Naive thymus-derived CD4-positive, alpha-beta T cell (primary cell): ENCODE measurements at regions not wholly inside any gene's neighbourhood (a gene's known extent, or its start where the extent isn't known, plus 50 kb on each side); places are given as distances from the start of the nearest gene placed in this dataset.
"Not testable (repeated sequence)": the region's sequence is repeated elsewhere in the genome, so short reads cannot be mapped to it uniquely, and the experiment has no call there.

Experiments
- ATAC-seq: fragments of 150-1000 bp; cut with Tn5 transposase; 2 replicates; pipeline ENCODE4 v1.10.0; 2021; ENCODE audit warnings: mild to moderate bottlenecking, moderate library complexity
- CTCF ChIA-PET: fragments of 350-600 bp; sonication (Branson Sonifier 250); formaldehyde crosslinking; loops from one replicate; lab custom pipeline; 2021; ENCODE audit warnings: antibody characterized with exemption; lab: Charles Lee
- POLR2A ChIA-PET: fragments of 350-600 bp; sonication (Branson Sonifier 250); formaldehyde crosslinking; loops from one replicate; lab custom pipeline; 2021; ENCODE audit warnings: antibody characterized with exemption, inconsistent platforms; lab: Charles Lee
- DNase-seq, 9 donors: peaks; one replicate each; pipeline versions ENCODE4 v3.0.0 to v3.0.0-alpha.2; 2020 to 2022; ENCODE audit warnings: mixed read lengths in 1 of 9
- H3K27ac ChIP-seq: one replicate; pipeline ENCODE4 v1.7.0; 2013; ENCODE audit warnings: mild to moderate bottlenecking, low read depth, low read length, moderate library complexity
- H3K27me3 ChIP-seq, 2 donors: one replicate each; pipeline ENCODE4 v1.7.0; 2013; ENCODE audit warnings: low read length in 2 of 2, mild to moderate bottlenecking in 2 of 2, moderate library complexity in 2 of 2; ENCODE audit not compliant: control insufficient read depth in 2 of 2, insufficient read depth in 2 of 2
- H3K36me3 ChIP-seq, 3 experiments: 1 replicate in 2 of 3; 2 replicates in 1 of 3; pipeline ENCODE4 v1.7.0; 2013; ENCODE audit warnings: low read length in 3 of 3, mild to moderate bottlenecking in 3 of 3, moderate library complexity in 1 of 3; ENCODE audit not compliant: insufficient read depth in 3 of 3, control insufficient read depth in 2 of 3
- H3K4me1 ChIP-seq, 2 donors: one replicate each; pipeline ENCODE4 v1.7.0; 2013; ENCODE audit warnings: low read length in 2 of 2, mild to moderate bottlenecking in 2 of 2, moderate library complexity in 1 of 2; ENCODE audit not compliant: control insufficient read depth in 2 of 2, insufficient read depth in 2 of 2
- H3K4me3 ChIP-seq: 2 replicates; pipeline ENCODE4 v1.7.0; 2013; ENCODE audit warnings: mild to moderate bottlenecking, low read length
- H3K9me3 ChIP-seq, 3 experiments: 1 replicate in 2 of 3; 2 replicates in 1 of 3; pipeline ENCODE4 v1.7.0; 2013; ENCODE audit warnings: low read length in 3 of 3; ENCODE audit not compliant: control insufficient read depth in 2 of 3
- H3K27ac Mint-ChIP-seq, 9 donors: one replicate each; pipeline ENCODE4 v1.8.0; 2020 to 2022; ENCODE audit warnings: mixed read lengths in 9 of 9, mild to moderate bottlenecking in 8 of 9, moderate library complexity in 5 of 9, inconsistent platforms in 2 of 9
- H3K27me3 Mint-ChIP-seq, 5 donors: one replicate each; pipeline ENCODE4 v1.8.0; 2021 to 2022; ENCODE audit warnings: mixed read lengths in 5 of 5, mild to moderate bottlenecking in 1 of 5
- H3K36me3 Mint-ChIP-seq, 5 donors: one replicate each; pipeline ENCODE4 v1.8.0; 2020 to 2022; ENCODE audit warnings: mixed read lengths in 5 of 5, mild to moderate bottlenecking in 3 of 5, inconsistent platforms in 1 of 5
- H3K4me1 Mint-ChIP-seq, 7 donors: one replicate each; pipeline ENCODE4 v1.8.0; 2020 to 2022; ENCODE audit warnings: mixed read lengths in 7 of 7, mild to moderate bottlenecking in 3 of 7, inconsistent platforms in 1 of 7
- H3K4me3 Mint-ChIP-seq, 10 donors: one replicate each; pipeline ENCODE4 v1.8.0; 2020 to 2022; ENCODE audit warnings: mild to moderate bottlenecking in 10 of 10, mixed read lengths in 10 of 10, moderate library complexity in 6 of 10, inconsistent platforms in 2 of 10
- H3K9me3 Mint-ChIP-seq, 11 donors: one replicate each; pipeline ENCODE4 v1.8.0; 2020 to 2022; ENCODE audit warnings: mixed read lengths in 11 of 11, mild to moderate bottlenecking in 4 of 11, inconsistent platforms in 1 of 11, moderate library complexity in 1 of 11
- intact Hi-C, 2 donors: fragments of 100-400 bp; cut with micrococcal nuclease; formaldehyde crosslinking; loops; one replicate each; pipeline ENCODE4 v1.15.1; 2023

DNA sequence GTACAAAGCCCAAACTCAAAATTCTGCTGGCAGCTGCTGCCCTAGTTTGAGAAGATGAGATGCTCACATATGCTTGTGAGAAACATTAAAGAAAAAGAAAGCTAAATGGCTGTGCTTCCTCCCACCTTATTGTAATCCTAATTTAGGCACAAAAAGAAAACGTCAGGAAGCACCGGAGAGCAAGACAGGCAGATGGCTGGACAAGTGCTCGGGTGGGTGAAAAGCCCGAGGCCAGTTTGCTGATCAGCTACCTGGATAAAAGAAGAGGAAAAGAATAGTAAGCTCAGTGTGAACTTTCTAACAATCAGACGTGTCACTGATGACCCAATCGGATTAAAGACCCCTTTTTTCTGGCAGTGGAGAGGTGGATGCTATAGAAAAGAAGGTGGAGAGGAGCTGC is 368.0 kb upstream of the ATP10A start:
- Mint-ChIP-seq H3K36me3 (peaks cover 0 to 9% (median 0%) of the 10 kb centered on the region in 5 donors), H3K4me1 (no peaks in the 10 kb centered on the region), H3K9me3 (peaks cover 5 to 23% (median 16%) of the 10 kb centered on the region in 11 donors), H3K27me3 (peaks cover 0 to 36% (median 10%) of the 10 kb centered on the region in 5 donors), H3K27ac (no peak overlapping the region), H3K4me3 (no peak overlapping the region)
- Histone ChIP-seq H3K9me3 (no peaks in the 10 kb centered on the region), H3K4me1 (no peaks in the 10 kb centered on the region), H3K4me3 (no peak overlapping the region), H3K27ac (no peak overlapping the region), H3K36me3 (no peaks in the 10 kb centered on the region), H3K27me3 (no peaks in the 10 kb centered on the region)
- no peak for DNase-seq
- POLR2A ChIA-PET, result no interaction called here
- intact Hi-C loops, result no loop called here
- no peak for ATAC-seq
- CTCF ChIA-PET, result interaction anchor here (0.6 kb wide), 1 partner anchor 658 kb away, joined by 3 read pairs; no protein-coding TSS in a partner anchor

DNA sequence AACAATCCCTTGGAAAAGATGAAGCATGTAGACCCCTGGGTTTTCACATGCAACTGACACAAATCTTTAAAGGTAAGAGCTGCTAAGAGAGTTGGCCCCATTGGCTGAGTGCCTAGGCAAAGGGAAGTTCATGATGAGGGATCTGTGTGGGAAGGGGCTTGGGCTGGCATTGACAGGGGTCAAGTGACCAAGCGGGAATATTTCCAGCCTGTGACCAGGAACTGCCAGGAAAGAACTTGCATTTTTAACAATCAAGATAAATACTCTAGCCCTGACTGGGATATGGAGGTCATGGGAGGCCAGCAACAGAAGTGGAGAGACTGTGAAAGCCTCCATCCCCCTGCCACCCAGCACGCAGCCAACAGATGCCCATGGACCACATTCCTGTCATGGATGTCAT is 361.1 kb upstream of the ATP10A start:
- no peaks in the 10 kb centered on the region for H3K9me3 ChIP-seq
- DNase-seq (no peak), ATAC-seq (no peak)
- no peaks in the 10 kb centered on the region for H3K4me1 ChIP-seq
- H3K27me3 Mint-ChIP-seq, result peaks cover 0 to 26% (median 10%) of the 10 kb centered on the region in 5 donors
- ChIA-PET POLR2A (no interaction called here), CTCF (no interaction called here)
- no peak overlapping the region for H3K4me3 ChIP-seq
- intact Hi-C loops, result no loop called here
- H3K9me3 Mint-ChIP-seq, result peaks cover 4 to 23% (median 14%) of the 10 kb centered on the region in 11 donors
- H3K27ac ChIP-seq, result no peak overlapping the region
- H3K4me1 Mint-ChIP-seq, result no peaks in the 10 kb centered on the region
- peaks cover 0 to 9% (median 0%) of the 10 kb centered on the region in 5 donors for H3K36me3 Mint-ChIP-seq
- no peak overlapping the region for H3K4me3 Mint-ChIP-seq
- no peaks in the 10 kb centered on the region for H3K27me3 ChIP-seq
- H3K27ac Mint-ChIP-seq, result no peak overlapping the region
- H3K36me3 ChIP-seq, result no peaks in the 10 kb centered on the region

DNA sequence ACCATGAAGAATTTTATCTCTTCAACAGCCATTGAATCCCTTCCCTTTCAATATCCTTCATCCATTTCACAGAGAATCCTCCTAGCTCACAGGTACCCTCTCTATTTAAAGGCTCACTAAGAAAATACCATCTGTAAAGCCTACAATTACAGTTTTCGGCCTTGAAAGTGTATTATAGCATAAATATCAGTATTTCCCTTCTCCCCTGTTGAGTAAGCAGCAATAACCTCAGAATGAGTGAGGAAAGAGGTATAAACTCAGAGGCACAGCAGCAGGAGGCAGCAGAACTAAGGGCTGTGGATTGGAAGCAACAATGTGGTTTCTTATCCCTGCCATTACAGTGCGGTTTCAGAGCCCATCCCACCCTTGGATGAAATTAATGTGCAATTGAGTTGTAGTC is 360.6 kb upstream of the ATP10A start:
- DNase-seq (no peak), ATAC-seq (no peak)
- POLR2A ChIA-PET, result no interaction called here
- CTCF ChIA-PET, result no interaction called here
- no peaks in the 10 kb centered on the region for H3K4me1 Mint-ChIP-seq
- Histone ChIP-seq H3K4me1 (no peaks in the 10 kb centered on the region), H3K27ac (no peak overlapping the region), H3K4me3 (no peak overlapping the region), H3K9me3 (no peaks in the 10 kb centered on the region), H3K36me3 (no peaks in the 10 kb centered on the region), H3K27me3 (no peaks in the 10 kb centered on the region)
- peaks cover 0 to 9% (median 0%) of the 10 kb centered on the region in 5 donors for H3K36me3 Mint-ChIP-seq
- peaks cover 0 to 26% (median 10%) of the 10 kb centered on the region in 5 donors for H3K27me3 Mint-ChIP-seq
- H3K27ac Mint-ChIP-seq, result no peak overlapping the region
- H3K9me3 Mint-ChIP-seq, result peaks cover 3 to 18% (median 13%) of the 10 kb centered on the region in 11 donors
- H3K4me3 Mint-ChIP-seq, result no peak overlapping the region
- intact Hi-C loops, result no loop called here

DNA sequence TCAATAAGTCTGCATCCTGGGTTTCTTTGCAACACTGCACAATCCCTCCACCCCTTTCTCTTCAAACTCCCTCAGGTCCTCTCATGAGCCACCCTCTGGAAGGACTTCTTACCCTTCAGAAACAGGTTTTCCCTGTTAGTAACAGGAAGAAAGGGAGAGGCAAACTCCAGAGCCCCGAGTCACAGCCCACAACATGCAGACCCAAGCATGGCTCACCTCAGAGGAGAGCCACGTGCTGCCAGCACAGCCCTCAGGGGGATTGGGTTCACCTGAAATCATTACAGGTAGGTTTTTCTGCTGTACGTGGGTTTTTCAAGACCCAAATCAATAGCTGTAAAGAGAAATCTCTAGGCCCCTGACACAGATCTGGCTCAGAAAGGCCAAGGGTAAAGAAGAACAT is 359.7 kb upstream of the ATP10A start:
- Histone ChIP-seq H3K27ac (no peak overlapping the region), H3K36me3 (no peaks in the 10 kb centered on the region), H3K4me1 (no peaks in the 10 kb centered on the region), H3K4me3 (no peak overlapping the region), H3K9me3 (no peaks in the 10 kb centered on the region), H3K27me3 (no peaks in the 10 kb centered on the region)
- POLR2A ChIA-PET, result no interaction called here
- ATAC-seq (no peak), DNase-seq (no peak)
- Mint-ChIP-seq H3K4me3 (no peak overlapping the region), H3K4me1 (no peaks in the 10 kb centered on the region), H3K36me3 (peaks cover 0 to 9% (median 0%) of the 10 kb centered on the region in 5 donors), H3K9me3 (peaks cover 1 to 10% (median 9%) of the 10 kb centered on the region in 11 donors), H3K27me3 (peaks cover 0 to 26% (median 10%) of the 10 kb centered on the region in 5 donors), H3K27ac (no peak overlapping the region)
- intact Hi-C loops, result no loop called here
- CTCF ChIA-PET, result no interaction called here

DNA sequence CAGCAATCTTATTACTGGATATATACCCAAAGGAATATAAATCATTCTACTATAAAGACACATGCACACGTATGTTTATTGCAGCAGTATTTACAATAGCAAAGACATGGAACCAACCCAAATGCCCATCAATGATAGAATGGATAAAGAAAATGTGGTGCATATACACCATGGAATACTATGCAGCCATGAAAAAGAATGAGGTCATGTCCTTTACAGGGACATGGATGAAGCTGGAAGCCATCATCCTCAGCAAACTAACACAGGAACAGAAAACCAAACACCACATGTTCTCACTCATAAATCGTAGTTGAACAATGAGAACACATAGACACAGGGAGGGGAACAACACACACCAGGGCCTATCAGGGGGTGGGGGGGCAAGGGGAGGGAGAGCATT is 353.9 kb upstream of the ATP10A start:
- H3K27me3 ChIP-seq, H3K27ac ChIP-seq, H3K36me3 ChIP-seq, DNase-seq, H3K27ac Mint-ChIP-seq, ATAC-seq, H3K4me1 Mint-ChIP-seq, CTCF ChIA-PET, H3K36me3 Mint-ChIP-seq, H3K4me1 ChIP-seq, POLR2A ChIA-PET, intact Hi-C loops, H3K9me3 ChIP-seq, H3K27me3 Mint-ChIP-seq, H3K4me3 Mint-ChIP-seq, H3K4me3 ChIP-seq: not testable (repeated sequence)
- H3K9me3 Mint-ChIP-seq, result peaks cover 0 to 13% (median 3%) of the 10 kb centered on the region in 11 donors

DNA sequence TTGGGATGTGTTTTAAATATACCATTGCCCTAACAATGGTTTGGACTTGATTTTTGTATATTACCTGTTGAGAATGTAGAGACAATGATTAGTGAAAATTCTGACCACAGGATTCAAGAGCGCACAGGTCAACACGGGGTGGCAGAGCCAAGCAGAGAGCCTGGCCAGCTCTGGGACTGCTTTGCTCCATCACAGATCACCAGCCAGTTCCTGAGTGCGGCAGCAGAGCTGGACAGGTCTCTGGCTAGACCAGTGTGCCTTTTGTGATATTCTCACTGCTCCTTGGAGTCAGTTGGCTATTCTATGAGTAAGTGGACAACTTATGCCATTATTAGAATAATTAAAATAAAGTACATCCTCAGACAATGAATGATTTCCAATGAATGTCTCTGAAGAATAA is 351.2 kb upstream of the ATP10A start:
- Mint-ChIP-seq H3K27me3 (peaks cover 0 to 24% (median 0%) of the 10 kb centered on the region in 5 donors), H3K9me3 (peaks cover 0 to 19% (median 3%) of the 10 kb centered on the region in 11 donors), H3K4me3 (no peak overlapping the region), H3K4me1 (peaks cover 0 to 1% (median 0%) of the 10 kb centered on the region in 7 donors), H3K27ac (no peak overlapping the region), H3K36me3 (no peaks in the 10 kb centered on the region)
- H3K27me3 ChIP-seq, result peaks cover 0 to 5% of the 10 kb centered on the region in 2 donors
- no peak overlapping the region for H3K4me3 ChIP-seq
- CTCF ChIA-PET, result no interaction called here
- no peak for DNase-seq
- H3K9me3 ChIP-seq, result no peaks in the 10 kb centered on the region
- no peaks in the 10 kb centered on the region for H3K4me1 ChIP-seq
- intact Hi-C loops, result no loop called here
- POLR2A ChIA-PET, result no interaction called here
- no peaks in the 10 kb centered on the region for H3K36me3 ChIP-seq
- no peak for ATAC-seq
- H3K27ac ChIP-seq, result no peak overlapping the region

DNA sequence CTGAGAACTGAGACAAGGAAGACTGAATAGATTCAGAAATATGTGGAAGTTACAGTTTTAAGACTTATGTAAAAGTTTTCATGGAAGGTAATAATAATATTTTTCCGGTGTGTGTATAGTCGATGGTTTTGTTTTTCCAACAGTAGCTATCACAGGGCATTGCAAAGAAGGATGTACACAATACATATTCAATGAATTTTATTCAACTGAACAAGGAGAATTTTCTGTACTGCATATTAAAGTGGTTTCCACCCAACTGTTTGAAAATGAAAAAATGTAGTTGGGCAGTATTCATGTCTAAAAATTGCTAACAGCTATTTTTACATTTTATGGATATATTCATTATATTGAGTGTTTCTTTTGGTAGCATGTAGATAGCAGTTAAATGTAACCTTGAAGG is 350.3 kb upstream of the ATP10A start:
- ChIA-PET POLR2A (no interaction called here), CTCF (no interaction called here)
- intact Hi-C loops, result no loop called here
- no peaks in the 10 kb centered on the region for H3K36me3 ChIP-seq
- Mint-ChIP-seq H3K4me1 (peaks cover 0 to 1% (median 0%) of the 10 kb centered on the region in 7 donors), H3K27me3 (peaks cover 0 to 24% (median 0%) of the 10 kb centered on the region in 5 donors), H3K4me3 (no peak overlapping the region), H3K9me3 (peaks cover 0 to 19% (median 3%) of the 10 kb centered on the region in 11 donors), H3K36me3 (no peaks in the 10 kb centered on the region), H3K27ac (no peak overlapping the region)
- no peak overlapping the region for H3K27ac ChIP-seq
- no peak for DNase-seq
- no peak overlapping the region for H3K4me3 ChIP-seq
- H3K4me1 ChIP-seq, result no peaks in the 10 kb centered on the region
- no peaks in the 10 kb centered on the region for H3K9me3 ChIP-seq
- peaks cover 0 to 5% of the 10 kb centered on the region in 2 donors for H3K27me3 ChIP-seq
- no peak for ATAC-seq
